ENCODE measurements at regions not wholly inside any gene's neighbourhood (a gene's known extent, or its start where the extent isn't known, plus 50 kb on each side); places are given as distances from the start of the nearest gene placed in this dataset.
A peak's percentile ranks its signal among the peaks of the same experiment; 100 is the strongest.

DNA sequence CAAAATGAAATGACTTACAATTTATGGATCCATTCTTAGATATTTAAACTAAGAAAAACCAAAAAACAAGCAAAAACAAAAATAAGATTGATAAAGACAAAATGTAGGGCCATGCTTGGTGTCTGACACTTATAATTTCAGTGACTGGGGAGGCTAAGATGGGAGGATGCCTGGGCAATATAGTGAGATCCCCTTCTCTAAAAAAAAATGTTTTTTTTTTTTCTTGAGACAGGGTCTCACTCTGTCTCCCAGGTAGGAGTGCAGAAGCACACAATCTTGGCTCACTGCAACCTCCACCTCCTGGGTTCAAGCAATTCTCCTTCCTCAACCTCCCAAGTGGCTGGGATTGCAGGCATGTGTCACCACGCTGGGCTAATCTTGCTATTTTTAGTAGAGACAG, 92.4 kb downstream of the HFE start:
- no peak overlapping the region for H3K27ac ChIP-seq
- DNase-seq = no peak
- intact Hi-C loops (cut with DNase I) = loop anchor here in 2 of 4 donors (10.0 kb wide), 2 partner anchors 125 to 415 kb away; partner anchors contain the start of gene ABT1 (in 1 of the 2)
- H3K4me3 ChIP-seq = no peak overlapping the region
- WGBS, 3 donors = 86 to 97% (median 95%) methylated on average over 1 of the region's 1 CpG
- no peaks in the 10 kb centered on the region for H3K27me3 ChIP-seq
- H3K36me3 ChIP-seq = no peaks in the 10 kb centered on the region
- no peaks in the 10 kb centered on the region for H3K9me3 ChIP-seq
- no peak for TF ChIP-seq POLR2A (IDR thresholded peaks at IDR 0.05)
- H3K4me1 ChIP-seq (ENCODE audit: insufficient read depth) = no peaks in the 10 kb centered on the region

DNA sequence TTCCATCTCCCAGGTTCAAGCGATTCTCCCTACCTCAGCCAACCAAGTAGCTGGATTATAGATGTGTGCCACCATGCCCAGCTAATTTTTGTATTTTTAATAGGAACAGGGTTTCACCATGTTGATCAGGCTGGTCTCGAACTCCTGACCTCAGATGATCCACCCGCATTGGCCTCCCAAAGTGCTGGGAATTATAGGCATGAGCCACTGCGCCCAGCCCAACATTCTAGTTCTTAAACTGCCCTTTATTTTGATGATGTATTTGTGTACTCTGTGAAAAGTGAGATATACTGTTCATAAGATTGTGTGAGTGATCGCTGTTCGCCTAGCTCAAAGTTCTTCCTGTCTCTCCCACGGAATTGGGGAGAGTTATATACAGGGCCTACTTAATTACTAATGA, 93.1 kb downstream of the HFE start:
- DNase-seq = no peak
- TF ChIP-seq EP300 (IDR thresholded peaks at IDR 0.05) = no peak
- TF ChIP-seq, protein P1, sequence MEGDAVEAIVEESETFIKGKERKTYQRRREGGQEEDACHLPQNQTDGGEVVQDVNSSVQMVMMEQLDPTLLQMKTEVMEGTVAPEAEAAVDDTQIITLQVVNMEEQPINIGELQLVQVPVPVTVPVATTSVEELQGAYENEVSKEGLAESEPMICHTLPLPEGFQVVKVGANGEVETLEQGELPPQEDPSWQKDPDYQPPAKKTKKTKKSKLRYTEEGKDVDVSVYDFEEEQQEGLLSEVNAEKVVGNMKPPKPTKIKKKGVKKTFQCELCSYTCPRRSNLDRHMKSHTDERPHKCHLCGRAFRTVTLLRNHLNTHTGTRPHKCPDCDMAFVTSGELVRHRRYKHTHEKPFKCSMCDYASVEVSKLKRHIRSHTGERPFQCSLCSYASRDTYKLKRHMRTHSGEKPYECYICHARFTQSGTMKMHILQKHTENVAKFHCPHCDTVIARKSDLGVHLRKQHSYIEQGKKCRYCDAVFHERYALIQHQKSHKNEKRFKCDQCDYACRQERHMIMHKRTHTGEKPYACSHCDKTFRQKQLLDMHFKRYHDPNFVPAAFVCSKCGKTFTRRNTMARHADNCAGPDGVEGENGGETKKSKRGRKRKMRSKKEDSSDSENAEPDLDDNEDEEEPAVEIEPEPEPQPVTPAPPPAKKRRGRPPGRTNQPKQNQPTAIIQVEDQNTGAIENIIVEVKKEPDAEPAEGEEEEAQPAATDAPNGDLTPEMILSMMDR (IDR thresholded peaks at IDR 0.05) = no peak
- no peak for TF ChIP-seq POLR2A (IDR thresholded peaks at IDR 0.05)
- intact Hi-C loops (cut with DNase I) = loop anchor here in 1 of 4 donors (10.0 kb wide), 1 partner anchor 126 kb away; a partner anchor contains a TSS

DNA sequence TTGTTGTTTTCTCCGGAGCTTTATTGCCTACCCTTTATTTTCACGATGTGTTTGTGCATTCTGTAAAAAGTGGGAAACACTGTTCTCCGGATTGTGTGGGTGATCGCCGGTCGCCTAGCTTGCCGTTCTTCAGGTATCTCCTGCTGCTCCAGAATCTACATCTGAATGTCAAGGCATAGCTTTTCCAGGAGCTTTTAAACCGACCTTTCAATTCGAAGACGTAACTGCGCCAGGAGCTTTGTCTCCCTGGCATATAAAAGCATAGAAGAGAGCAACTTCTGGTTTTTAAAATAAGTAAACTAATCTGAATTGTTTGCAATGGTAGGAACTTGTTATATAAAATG, 96.0 kb downstream of the HFE start:
- TF ChIP-seq POLR2A (IDR thresholded peaks at IDR 0.05) (no peak), EP300 (IDR thresholded peaks at IDR 0.05) (no peak)
- TF ChIP-seq, protein P1 (IDR thresholded peaks at IDR 0.05) = no peak
- no peaks in the 10 kb centered on the region for H3K27me3 ChIP-seq
- H3K4me1 ChIP-seq (ENCODE audit: insufficient read depth) = peaks cover 2% of the 10 kb centered on the region
- peak overlapping the region in 1 of 2 donors; percentile 89 for H3K27ac ChIP-seq
- 1 to 4% (median 2%) methylated on average over 11 of the region's 11 CpGs for WGBS, 3 donors
- H3K9me3 ChIP-seq = no peaks in the 10 kb centered on the region
- no peak for DNase-seq
- intact Hi-C loops (cut with DNase I) = loop anchor here in 1 of 4 donors (10.0 kb wide), 1 partner anchor 128 kb away; a partner anchor contains a TSS
- H3K4me3 ChIP-seq = peak overlapping the region; percentile 46
- no peaks in the 10 kb centered on the region for H3K36me3 ChIP-seq

More for the DNA sequence above, 93.1 kb downstream of the HFE start:
- 93 to 95% (median 94%) methylated on average over 7 of the region's 7 CpGs for WGBS, 3 donors
- no peak overlapping the region for H3K4me3 ChIP-seq
- no peaks in the 10 kb centered on the region for H3K9me3 ChIP-seq
- no peak overlapping the region for H3K27ac ChIP-seq
- no peaks in the 10 kb centered on the region for H3K36me3 ChIP-seq
- no peaks in the 10 kb centered on the region for H3K4me1 ChIP-seq (ENCODE audit: insufficient read depth)
- H3K27me3 ChIP-seq = no peaks in the 10 kb centered on the region

DNA sequence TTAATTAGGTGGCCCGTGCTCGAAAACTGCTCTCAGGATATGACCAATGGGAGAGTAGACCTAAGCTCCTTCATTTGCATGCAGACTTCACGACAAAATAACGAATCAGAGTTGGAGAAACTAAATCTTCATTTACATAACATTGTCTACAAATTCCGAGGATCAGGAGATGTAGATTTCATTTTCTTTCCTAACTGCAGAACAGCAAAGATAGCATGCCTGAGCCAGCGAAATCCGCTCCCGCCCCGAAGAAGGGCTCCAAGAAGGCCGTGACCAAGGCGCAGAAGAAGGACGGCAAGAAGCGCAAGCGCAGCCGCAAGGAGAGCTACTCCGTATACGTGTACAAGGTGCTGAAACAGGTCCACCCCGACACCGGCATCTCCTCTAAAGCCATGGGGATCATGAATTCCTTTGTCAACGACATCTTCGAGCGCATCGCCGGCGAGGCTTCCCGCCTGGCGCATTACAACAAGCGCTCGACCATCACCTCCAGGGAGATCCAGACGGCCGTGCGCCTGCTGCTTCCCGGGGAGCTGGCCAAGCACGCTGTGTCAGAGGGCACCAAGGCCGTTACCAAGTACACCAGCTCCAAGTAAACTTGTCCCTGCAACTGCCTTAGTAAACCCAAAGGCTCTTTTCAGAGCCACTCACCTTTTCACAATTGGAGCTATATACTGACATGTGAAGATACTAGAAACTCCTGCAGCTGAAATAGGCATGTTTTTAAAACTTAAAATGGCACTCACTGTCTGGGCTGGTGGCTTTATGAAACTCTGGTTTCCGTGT, 96.5 kb downstream of the HFE start:
- Histone ChIP-seq H3K9me3 (no peaks in the 10 kb centered on the region), H3K4me3 (peak overlapping the region; percentile 46), H3K36me3 (no peaks in the 10 kb centered on the region), H3K27me3 (no peaks in the 10 kb centered on the region), H3K4me1 (ENCODE audit: insufficient read depth) (peaks cover 2% of the 10 kb centered on the region), H3K27ac (peak overlapping the region; percentile 35 to 89)
- 0 to 1% (median 0%) methylated on average over 36 of the region's 36 CpGs for WGBS, 3 donors
- TF ChIP-seq POLR2A (IDR thresholded peaks at IDR 0.05) (peak; percentile 73), EP300 (IDR thresholded peaks at IDR 0.05) (no peak)
- DNase-seq = peak; percentile 69 to 81 (median 75)
- intact Hi-C loops (cut with DNase I) = loop anchor here in 1 of 4 donors (10.0 kb wide), 1 partner anchor 129 kb away; a partner anchor contains a TSS

DNA sequence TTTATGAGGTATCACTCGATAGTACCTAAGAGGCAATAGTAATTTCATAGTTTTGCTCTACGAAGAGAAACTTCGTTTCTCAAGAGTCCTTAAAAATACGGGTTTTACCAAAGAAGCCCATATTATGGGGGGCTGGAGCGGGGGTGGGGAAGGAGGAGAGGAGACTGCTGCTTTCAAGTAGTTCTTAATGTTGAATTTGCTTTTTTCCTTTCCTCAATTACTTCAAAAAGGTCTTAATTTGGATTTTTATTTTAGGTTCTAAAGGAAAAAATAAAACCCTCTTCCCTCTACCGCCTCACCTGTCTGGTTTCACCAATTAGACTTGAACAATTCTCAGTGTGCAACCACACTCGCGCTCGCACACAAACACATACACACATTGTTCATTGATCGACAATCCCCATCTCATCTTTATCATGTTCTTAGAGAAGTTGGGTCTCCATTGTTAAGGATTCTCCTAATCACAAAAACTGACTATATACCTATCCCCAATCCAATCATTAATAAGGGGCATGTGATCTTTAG, 97.2 kb downstream of the HFE start:
- intact Hi-C loops (cut with DNase I) = loop anchor here in 1 of 4 donors (10.0 kb wide), 1 partner anchor 130 kb away; a partner anchor contains a TSS
- Histone ChIP-seq H3K4me1 (ENCODE audit: insufficient read depth) (peaks cover 2% of the 10 kb centered on the region), H3K9me3 (no peaks in the 10 kb centered on the region), H3K27ac (peak overlapping the region in 1 of 2 donors; percentile 89), H3K4me3 (peak overlapping the region; percentile 46), H3K27me3 (no peaks in the 10 kb centered on the region), H3K36me3 (no peaks in the 10 kb centered on the region)
- no peak for TF ChIP-seq POLR2A (IDR thresholded peaks at IDR 0.05)
- no peak for TF ChIP-seq EP300 (IDR thresholded peaks at IDR 0.05)
- TF ChIP-seq, protein P1 (IDR thresholded peaks at IDR 0.05) = no peak
- WGBS, 3 donors = 47 to 48% (median 48%) methylated on average over 10 of the region's 10 CpGs
- DNase-seq = no peak
